ENCODE measurements at regions not wholly inside any gene's neighbourhood (a gene's known extent, or its start where the extent isn't known, plus 50 kb on each side); places are given as distances from the start of the nearest gene placed in this dataset.

GRCh38 chrX:40175511-40176350, 78.0 kb upstream of the BCOR start (continued):
- TF ChIP-seq ZBTB40 (IDR thresholded peaks at IDR 0.05) (no peak), ZBTB40 (CRISPR knock-in tag; IDR thresholded peaks at IDR 0.05) (0 out of 2 replicates have a peak, but pooled peaks have one; percentile 12), ZNF451 (CRISPR knock-in tag; IDR thresholded peaks at IDR 0.05) (no peak), HES4 (CRISPR knock-in tag; IDR thresholded peaks at IDR 0.05; ENCODE audit: borderline replicate concordance) (no peak), ZNF775 (CRISPR knock-in tag; IDR thresholded peaks at IDR 0.05; ENCODE audit: borderline replicate concordance) (no peak), AGO2 (optimal IDR thresholded peaks at IDR 0.05; ENCODE audit: low read depth, low read length) (peak; percentile 38), ZNF564 (CRISPR knock-in tag; IDR thresholded peaks at IDR 0.05) (0 out of 2 replicates have a peak, but pooled peaks have one; percentile 33), ZNF350 (CRISPR knock-in tag; IDR thresholded peaks at IDR 0.05; ENCODE audit: borderline replicate concordance, low read depth) (0 out of 2 replicates have a peak, but pooled peaks have one; percentile 30), ZC3H13 (CRISPR knock-in tag; IDR thresholded peaks at IDR 0.05) (peak; percentile 88), JARID2 (CRISPR knock-in tag; IDR thresholded peaks at IDR 0.05; ENCODE audit: insufficient replicate concordance) (no peak), ZNF326 (CRISPR knock-in tag; IDR thresholded peaks at IDR 0.05; ENCODE audit: borderline replicate concordance) (peak; percentile 74; the same call in 1 of the 2 replicates), ZBTB4 (CRISPR knock-in tag; IDR thresholded peaks at IDR 0.05; ENCODE audit: borderline replicate concordance) (no peak)
- TF ChIP-seq, protein P1, sequence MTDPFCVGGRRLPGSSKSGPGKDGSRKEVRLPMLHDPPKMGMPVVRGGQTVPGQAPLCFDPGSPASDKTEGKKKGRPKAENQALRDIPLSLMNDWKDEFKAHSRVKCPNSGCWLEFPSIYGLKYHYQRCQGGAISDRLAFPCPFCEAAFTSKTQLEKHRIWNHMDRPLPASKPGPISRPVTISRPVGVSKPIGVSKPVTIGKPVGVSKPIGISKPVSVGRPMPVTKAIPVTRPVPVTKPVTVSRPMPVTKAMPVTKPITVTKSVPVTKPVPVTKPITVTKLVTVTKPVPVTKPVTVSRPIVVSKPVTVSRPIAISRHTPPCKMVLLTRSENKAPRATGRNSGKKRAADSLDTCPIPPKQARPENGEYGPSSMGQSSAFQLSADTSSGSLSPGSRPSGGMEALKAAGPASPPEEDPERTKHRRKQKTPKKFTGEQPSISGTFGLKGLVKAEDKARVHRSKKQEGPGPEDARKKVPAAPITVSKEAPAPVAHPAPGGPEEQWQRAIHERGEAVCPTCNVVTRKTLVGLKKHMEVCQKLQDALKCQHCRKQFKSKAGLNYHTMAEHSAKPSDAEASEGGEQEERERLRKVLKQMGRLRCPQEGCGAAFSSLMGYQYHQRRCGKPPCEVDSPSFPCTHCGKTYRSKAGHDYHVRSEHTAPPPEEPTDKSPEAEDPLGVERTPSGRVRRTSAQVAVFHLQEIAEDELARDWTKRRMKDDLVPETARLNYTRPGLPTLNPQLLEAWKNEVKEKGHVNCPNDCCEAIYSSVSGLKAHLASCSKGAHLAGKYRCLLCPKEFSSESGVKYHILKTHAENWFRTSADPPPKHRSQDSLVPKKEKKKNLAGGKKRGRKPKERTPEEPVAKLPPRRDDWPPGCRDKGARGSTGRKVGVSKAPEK (CRISPR knock-in tag; IDR thresholded peaks at IDR 0.05; ENCODE audit: borderline replicate concordance): no peak

Measured in HepG2 (cell line).